Posterior cingulate gyrus (tissue), 11 donors: ENCODE measurements at regions not wholly inside any gene's neighbourhood (a gene's known extent, or its start where the extent isn't known, plus 50 kb on each side); places are given as distances from the start of the nearest gene placed in this dataset.
"Not testable (repeated sequence)": the region's sequence is repeated elsewhere in the genome, so short reads cannot be mapped to it uniquely, and the experiment has no call there.

Experiments used
- DNase-seq, 10 donors: peaks; one replicate each; pipeline versions ENCODE4 v3.0.0 to v3.0.0-alpha.2; 2020 to 2021; ENCODE audit warnings: mixed read lengths in 3 of 10
- intact Hi-C: fragments of 100-400 bp; cut with DNase I; formaldehyde crosslinking; loops from one replicate; pipeline ENCODE4 v1.15.1; 2023

GRCh38 chr21:41615613-41616012 lies 107.7 kb upstream of the TMPRSS2 start:
- no peak for DNase-seq
- intact Hi-C loops, result loop anchor here (5.0 to 10.0 kb wide), 3 partner anchors 77 to 499 kb away; no protein-coding TSS in a partner anchor

GRCh38 chr21:41614511-41614910 lies 106.6 kb upstream of the TMPRSS2 start:
- intact Hi-C loops, result loop anchor here (10.0 kb wide), 2 partner anchors 330 to 500 kb away; no protein-coding TSS in a partner anchor
- peak in 1 of 10 donors; percentile 70 for DNase-seq

GRCh38 chr21:41613533-41613909 lies 105.6 kb upstream of the TMPRSS2 start:
- peak in 2 of 10 donors; percentile 75 to 79 for DNase-seq
- intact Hi-C loops, result loop anchor here (2.0 to 10.0 kb wide), 4 partner anchors 165 to 501 kb away; no protein-coding TSS in a partner anchor

- peak; percentile 43 to 94 (median 66) for DNase-seq
- intact Hi-C loops, result loop anchor here (2.0 to 10.0 kb wide), 4 partner anchors 166 to 502 kb away; no protein-coding TSS in a partner anchor
Measured at GRCh38 chr21:41612674-41613532, 104.9 kb upstream of the TMPRSS2 start.

- intact Hi-C loops, result loop anchor here (2.0 to 10.0 kb wide), 4 partner anchors 167 to 503 kb away; no protein-coding TSS in a partner anchor
- DNase-seq, result peak in 1 of 10 donors; percentile 40
Measured at GRCh38 chr21:41611966-41612606, 104.1 kb upstream of the TMPRSS2 start.

- intact Hi-C loops, result loop anchor here (10.0 kb wide), 2 partner anchors 327 to 503 kb away; no protein-coding TSS in a partner anchor
- peak in 1 of 10 donors; percentile 58 for DNase-seq
Measured at GRCh38 chr21:41611441-41611840, 103.5 kb upstream of the TMPRSS2 start.

- DNase-seq, result not testable (repeated sequence)
- intact Hi-C loops, result loop anchor here (10.0 kb wide), 2 partner anchors 326 to 504 kb away; no protein-coding TSS in a partner anchor
Measured at GRCh38 chr21:41610840-41611115, 102.8 kb upstream of the TMPRSS2 start.

GRCh38 chr21:41610042-41610839 lies 102.3 kb upstream of the TMPRSS2 start:
- intact Hi-C loops, result loop anchor here (10.0 kb wide), 2 partner anchors 325 to 505 kb away; no protein-coding TSS in a partner anchor

GRCh38 chr21:41606706-41607105 lies 98.7 kb upstream of the TMPRSS2 start:
- intact Hi-C loops, result no loop called here
- DNase-seq, result peak in 1 of 10 donors; percentile 75

More at GRCh38 chr21:41610042-41610839, 102.3 kb upstream of the TMPRSS2 start:
- DNase-seq, result peak in 7 of 10 donors; percentile 40 to 90 (median 57)

- intact Hi-C loops, result no loop called here
- DNase-seq, result no peak
Measured at GRCh38 chr21:41605934-41606285, 98.0 kb upstream of the TMPRSS2 start.

GRCh38 chr21:41605178-41605933 lies 97.4 kb upstream of the TMPRSS2 start:
- peak in 2 of 10 donors; percentile 70 to 72 for DNase-seq
- intact Hi-C loops, result no loop called here

GRCh38 chr21:41604583-41605041 lies 96.7 kb upstream of the TMPRSS2 start:
- DNase-seq, result peak in 2 of 10 donors; percentile 55 to 66
- intact Hi-C loops, result no loop called here

GRCh38 chr21:41603476-41603875 lies 95.5 kb upstream of the TMPRSS2 start:
- DNase-seq, result peak in 1 of 10 donors; percentile 43
- intact Hi-C loops, result no loop called here

- intact Hi-C loops, result no loop called here
- no peak for DNase-seq
Measured at GRCh38 chr21:41602531-41602930, 94.6 kb upstream of the TMPRSS2 start.

- DNase-seq, result peak in 1 of 10 donors; percentile 74
- intact Hi-C loops, result no loop called here
Measured at GRCh38 chr21:41601573-41602368, 93.8 kb upstream of the TMPRSS2 start.

- no peak for DNase-seq
Measured at GRCh38 chr21:41600961-41601572, 93.1 kb upstream of the TMPRSS2 start.

GRCh38 chr21:41600556-41600955 lies 92.6 kb upstream of the TMPRSS2 start:
- peak in 1 of 10 donors; percentile 29 for DNase-seq
- intact Hi-C loops, result no loop called here

More at GRCh38 chr21:41600961-41601572, 93.1 kb upstream of the TMPRSS2 start:
- intact Hi-C loops, result no loop called here

- DNase-seq, result no peak
Measured at GRCh38 chr21:41600116-41600515, 92.2 kb upstream of the TMPRSS2 start.

More at GRCh38 chr21:41600116-41600515, 92.2 kb upstream of the TMPRSS2 start:
- intact Hi-C loops, result no loop called here
